ENCODE measurements at regions not wholly inside any gene's neighbourhood (a gene's known extent, or its start where the extent isn't known, plus 50 kb on each side); places are given as distances from the start of the nearest gene placed in this dataset.

DNA sequence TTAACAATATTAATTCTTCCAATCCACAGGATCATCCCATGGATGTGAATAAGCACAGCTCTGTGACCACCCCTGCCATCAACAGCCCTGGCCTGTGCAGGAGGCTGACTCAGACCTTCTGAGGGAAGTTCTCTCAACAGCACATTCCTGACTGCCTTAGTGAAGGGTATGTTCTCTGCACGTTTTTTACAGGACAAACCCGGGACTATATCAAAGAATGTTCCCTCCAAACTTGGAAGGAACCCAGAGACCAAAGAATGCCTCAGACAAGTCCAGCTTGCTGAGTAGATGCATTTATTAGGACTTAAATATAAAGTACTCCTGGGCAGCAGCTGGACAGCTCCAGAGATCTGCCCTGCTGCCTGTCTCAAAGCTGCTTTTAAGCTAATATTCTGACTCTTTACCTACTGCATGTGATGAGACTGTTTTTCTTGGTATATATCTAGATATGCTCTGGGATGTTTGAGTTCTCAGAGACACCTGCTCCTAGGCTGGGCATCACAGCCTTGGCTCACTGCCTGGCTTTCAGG is 1127.8 kb upstream of the PRKX start:
- Mint-ChIP-seq H3K4me1 (ENCODE audit: low read depth, unreplicated experiment) (no peaks in the 10 kb centered on the region), H3K36me3 (ENCODE audit: low read depth, unreplicated experiment) (no peaks in the 10 kb centered on the region), H3K4me3 (ENCODE audit: unreplicated experiment) (no peak overlapping the region), H3K9me3 (ENCODE audit: unreplicated experiment) (no peaks in the 10 kb centered on the region), H3K27me3 (ENCODE audit: low read depth, unreplicated experiment) (no peaks in the 10 kb centered on the region), H3K27ac (ENCODE audit: unreplicated experiment) (no peak overlapping the region)
- no peak overlapping the region for H3K4me2 ChIP-seq (ENCODE audit: low read length)
- no peaks in the 10 kb centered on the region for H3K36me3 ChIP-seq (ENCODE audit: insufficient read depth, low read length)
- no peaks in the 10 kb centered on the region for H3K4me1 ChIP-seq (ENCODE audit: insufficient read depth, low read length)
- no peak overlapping the region for H3K4me3 ChIP-seq (ENCODE audit: insufficient read depth, low read depth, low read length)
- no peaks in the 10 kb centered on the region for H3K27me3 ChIP-seq (ENCODE audit: insufficient read depth, low read length)
- H3K9ac ChIP-seq (ENCODE audit: low read length) = no peak overlapping the region
- DNase-seq (ENCODE audit: low read depth) (no peak), FAIRE-seq (no peak)
- no peaks in the 10 kb centered on the region for H4K20me1 ChIP-seq (ENCODE audit: insufficient read depth, low read length)
- H3K79me2 ChIP-seq (ENCODE audit: insufficient read depth, low read length) = no peaks in the 10 kb centered on the region
- H3K27ac ChIP-seq (ENCODE audit: low read depth, low read length) = no peak overlapping the region
- TF ChIP-seq, protein P1, sequence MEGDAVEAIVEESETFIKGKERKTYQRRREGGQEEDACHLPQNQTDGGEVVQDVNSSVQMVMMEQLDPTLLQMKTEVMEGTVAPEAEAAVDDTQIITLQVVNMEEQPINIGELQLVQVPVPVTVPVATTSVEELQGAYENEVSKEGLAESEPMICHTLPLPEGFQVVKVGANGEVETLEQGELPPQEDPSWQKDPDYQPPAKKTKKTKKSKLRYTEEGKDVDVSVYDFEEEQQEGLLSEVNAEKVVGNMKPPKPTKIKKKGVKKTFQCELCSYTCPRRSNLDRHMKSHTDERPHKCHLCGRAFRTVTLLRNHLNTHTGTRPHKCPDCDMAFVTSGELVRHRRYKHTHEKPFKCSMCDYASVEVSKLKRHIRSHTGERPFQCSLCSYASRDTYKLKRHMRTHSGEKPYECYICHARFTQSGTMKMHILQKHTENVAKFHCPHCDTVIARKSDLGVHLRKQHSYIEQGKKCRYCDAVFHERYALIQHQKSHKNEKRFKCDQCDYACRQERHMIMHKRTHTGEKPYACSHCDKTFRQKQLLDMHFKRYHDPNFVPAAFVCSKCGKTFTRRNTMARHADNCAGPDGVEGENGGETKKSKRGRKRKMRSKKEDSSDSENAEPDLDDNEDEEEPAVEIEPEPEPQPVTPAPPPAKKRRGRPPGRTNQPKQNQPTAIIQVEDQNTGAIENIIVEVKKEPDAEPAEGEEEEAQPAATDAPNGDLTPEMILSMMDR (IDR thresholded peaks at IDR 0.05; ENCODE audit: insufficient read depth, low read depth, low read length) = no peak
- no peak for TF ChIP-seq EZH2 (IDR thresholded peaks at IDR 0.05; ENCODE audit: insufficient read depth, low read length)
- H2AFZ ChIP-seq (ENCODE audit: low read depth, low read length) = no peak overlapping the region
- no peaks in the 10 kb centered on the region for H3K9me3 ChIP-seq (ENCODE audit: insufficient read depth, low read depth, low read length)

DNA sequence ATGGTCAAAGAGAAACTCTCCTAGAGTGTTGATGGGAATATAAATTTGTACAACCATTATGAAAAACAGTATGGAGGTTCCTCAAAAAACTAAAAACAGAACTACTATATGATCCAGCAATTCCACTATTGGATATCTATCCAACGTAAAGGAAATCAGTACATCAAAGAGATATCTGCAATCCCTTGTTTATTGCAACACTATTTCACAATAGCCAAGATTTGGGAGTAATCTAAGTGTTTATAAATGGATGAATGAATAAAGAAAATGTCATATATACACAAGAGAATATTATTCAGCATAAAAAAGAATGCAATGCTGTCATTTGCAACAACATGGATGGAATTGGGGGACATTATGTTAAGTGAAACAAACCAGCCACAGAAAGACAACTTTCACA is 1118.1 kb upstream of the PRKX start:
- FAIRE-seq = peak; percentile 26

More for the DNA sequence above, 1118.1 kb upstream of the PRKX start:
- no peaks in the 10 kb centered on the region for H3K9me3 Mint-ChIP-seq (ENCODE audit: unreplicated experiment)
- peaks cover 5% of the 10 kb centered on the region for H3K4me1 Mint-ChIP-seq (ENCODE audit: low read depth, unreplicated experiment)
- H3K27me3 Mint-ChIP-seq (ENCODE audit: low read depth, unreplicated experiment) = no peaks in the 10 kb centered on the region
- Histone ChIP-seq H3K27ac (ENCODE audit: low read depth, low read length) (no peak overlapping the region), H3K36me3 (ENCODE audit: insufficient read depth, low read length) (no peaks in the 10 kb centered on the region), H2AFZ (ENCODE audit: low read depth, low read length) (no peak overlapping the region), H3K27me3 (ENCODE audit: insufficient read depth, low read length) (no peaks in the 10 kb centered on the region), H3K79me2 (ENCODE audit: insufficient read depth, low read length) (no peaks in the 10 kb centered on the region), H3K4me1 (ENCODE audit: insufficient read depth, low read length) (no peaks in the 10 kb centered on the region), H3K9ac (ENCODE audit: low read length) (no peak overlapping the region), H4K20me1 (ENCODE audit: insufficient read depth, low read length) (no peaks in the 10 kb centered on the region), H3K4me2 (ENCODE audit: low read length) (no peak overlapping the region), H3K4me3 (ENCODE audit: insufficient read depth, low read depth, low read length) (no peak overlapping the region), H3K9me3 (ENCODE audit: insufficient read depth, low read depth, low read length) (no peaks in the 10 kb centered on the region)
- DNase-seq (ENCODE audit: low read depth) = no peak
- TF ChIP-seq, protein P1 (IDR thresholded peaks at IDR 0.05; ENCODE audit: insufficient read depth, low read depth, low read length) = no peak
- TF ChIP-seq EZH2 (IDR thresholded peaks at IDR 0.05; ENCODE audit: insufficient read depth, low read length) = no peak
- no peaks in the 10 kb centered on the region for H3K36me3 Mint-ChIP-seq (ENCODE audit: low read depth, unreplicated experiment)
- peak overlapping the region; percentile 71 for H3K27ac Mint-ChIP-seq (ENCODE audit: unreplicated experiment)
- no peak overlapping the region for H3K4me3 Mint-ChIP-seq (ENCODE audit: unreplicated experiment)

Data from astrocyte (in vitro differentiated cells and primary cell).